Activated naive CD4-positive, alpha-beta T cell treated with anti-CD3 and anti-CD28 coated beads, Interleukin-2, amount 50 U/mL, for 24 hours (primary cell): ENCODE measurements at regions not wholly inside any gene's neighbourhood (a gene's known extent, or its start where the extent isn't known, plus 50 kb on each side); places are given as distances from the start of the nearest gene placed in this dataset.

Experiments used
- H3K27ac Mint-ChIP-seq: one replicate; pipeline ENCODE4 v1.8.0; 2021; ENCODE audit warnings: mild to moderate bottlenecking, mixed read lengths
- H3K27me3 Mint-ChIP-seq: one replicate; pipeline ENCODE4 v1.8.0; 2021; ENCODE audit warnings: mixed read lengths
- H3K36me3 Mint-ChIP-seq: one replicate; pipeline ENCODE4 v1.8.0; 2021; ENCODE audit warnings: mixed read lengths
- H3K4me1 Mint-ChIP-seq: one replicate; pipeline ENCODE4 v1.8.0; 2021; ENCODE audit warnings: mixed read lengths
- H3K4me3 Mint-ChIP-seq: one replicate; pipeline ENCODE4 v1.8.0; 2021; ENCODE audit warnings: mild to moderate bottlenecking, mixed read lengths
- H3K9me3 Mint-ChIP-seq: one replicate; pipeline ENCODE4 v1.8.0; 2021; ENCODE audit warnings: mixed read lengths

DNA sequence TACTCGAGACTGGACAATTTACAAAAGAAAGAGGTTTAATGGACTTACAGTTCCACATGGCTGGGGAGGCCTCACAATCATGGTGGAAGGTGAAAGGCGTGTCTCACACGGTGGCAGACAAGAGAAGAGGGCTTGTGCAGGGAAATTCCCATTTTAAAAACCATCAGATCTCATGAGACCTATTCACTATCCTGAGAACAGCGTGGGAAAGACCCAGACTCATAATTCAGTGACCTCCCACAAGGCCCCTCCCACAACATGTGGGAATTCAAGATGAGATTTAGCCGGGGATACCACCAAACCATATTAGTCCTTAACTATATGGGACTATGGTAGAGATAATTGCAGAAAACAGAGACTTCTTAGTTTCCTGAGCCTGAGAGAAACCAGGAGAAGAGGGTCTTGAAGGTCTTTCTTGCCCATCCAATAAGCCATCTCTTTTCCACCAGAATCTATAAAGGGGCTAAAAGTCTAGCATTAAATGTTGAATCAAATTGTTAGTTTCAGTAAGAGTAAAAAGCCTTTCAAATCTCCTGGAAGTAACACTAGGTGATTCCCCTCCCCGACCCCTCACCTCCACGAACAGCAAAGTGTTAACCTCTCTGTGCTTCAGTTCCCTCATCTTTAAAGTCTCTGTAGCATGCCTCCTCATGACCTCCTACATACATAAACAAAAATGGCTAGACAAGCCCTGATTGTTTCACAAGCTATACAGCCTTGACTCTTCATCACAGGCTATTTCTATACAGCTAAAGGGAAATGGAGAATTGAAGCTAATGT is 259.1 kb downstream of the TMEM167A start:
- no peaks in the 10 kb centered on the region for H3K4me1 Mint-ChIP-seq
- H3K4me3 Mint-ChIP-seq = no peak overlapping the region
- no peaks in the 10 kb centered on the region for H3K36me3 Mint-ChIP-seq
- H3K27ac Mint-ChIP-seq = no peak overlapping the region
- no peaks in the 10 kb centered on the region for H3K9me3 Mint-ChIP-seq
- peaks cover 2% of the 10 kb centered on the region for H3K27me3 Mint-ChIP-seq

DNA sequence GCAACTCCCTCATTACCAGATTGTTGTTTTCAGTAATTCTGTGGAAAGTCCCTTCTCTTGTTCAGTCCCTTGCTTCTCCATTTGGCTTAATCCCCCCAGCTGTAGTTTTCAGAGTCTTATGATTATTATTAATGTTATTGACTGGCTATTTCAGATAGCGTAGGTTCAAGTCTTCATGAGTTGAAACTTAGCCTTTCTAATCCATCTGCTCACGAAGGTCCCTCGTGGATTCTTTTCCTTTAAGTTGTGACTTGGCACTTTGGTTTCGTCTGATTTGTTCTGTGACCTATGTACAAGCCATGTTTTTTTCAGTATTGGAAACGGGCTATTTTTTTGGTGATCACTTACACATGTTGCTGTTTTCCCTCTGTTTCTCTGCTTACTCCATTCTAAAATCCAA is 260.3 kb downstream of the TMEM167A start:
- Mint-ChIP-seq H3K4me1 (no peaks in the 10 kb centered on the region), H3K36me3 (no peaks in the 10 kb centered on the region), H3K4me3 (no peak overlapping the region), H3K27me3 (peaks cover 2% of the 10 kb centered on the region), H3K9me3 (no peaks in the 10 kb centered on the region), H3K27ac (no peak overlapping the region)

DNA sequence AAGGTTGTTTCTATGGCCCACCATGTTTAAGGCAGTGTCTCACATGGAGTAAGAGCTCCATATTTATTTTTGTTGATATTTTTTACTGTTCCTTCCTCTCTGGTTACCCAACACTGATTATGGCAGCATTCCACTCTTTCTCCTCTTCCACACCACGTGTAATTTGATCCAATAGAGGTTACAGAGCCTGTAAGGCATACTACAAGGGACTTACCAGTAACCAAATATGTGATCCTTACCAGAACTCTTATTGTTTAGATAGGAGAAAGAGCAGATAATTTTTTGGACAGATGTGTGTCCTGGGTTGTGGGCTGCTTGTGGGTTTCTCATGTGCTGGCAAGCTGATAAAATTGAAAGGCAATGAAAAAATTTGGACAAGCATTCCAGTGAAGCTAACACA is 261.3 kb downstream of the TMEM167A start:
- H3K36me3 Mint-ChIP-seq = no peaks in the 10 kb centered on the region
- no peak overlapping the region for H3K4me3 Mint-ChIP-seq
- H3K9me3 Mint-ChIP-seq = no peaks in the 10 kb centered on the region
- H3K4me1 Mint-ChIP-seq = no peaks in the 10 kb centered on the region
- H3K27ac Mint-ChIP-seq = no peak overlapping the region
- H3K27me3 Mint-ChIP-seq = peaks cover 2% of the 10 kb centered on the region

DNA sequence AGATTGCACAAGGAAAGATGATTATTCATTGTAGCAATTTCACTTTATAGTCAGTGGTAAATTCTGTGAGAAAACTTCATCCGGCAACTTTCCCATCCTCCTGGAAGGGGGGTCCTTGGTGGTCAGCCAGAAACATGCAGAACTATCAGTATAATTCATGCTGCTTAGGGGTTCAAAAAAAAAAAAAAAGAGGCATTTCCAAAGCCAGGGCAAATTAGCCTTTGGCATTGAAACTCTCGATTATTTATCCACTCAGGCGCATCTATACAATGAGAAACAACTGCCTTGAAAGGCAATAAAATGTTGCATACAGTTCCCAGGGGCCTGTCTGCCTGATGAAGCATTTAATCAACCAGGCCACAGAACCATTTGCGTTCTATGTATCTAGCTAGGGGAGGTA is 263.3 kb downstream of the TMEM167A start:
- H3K36me3 Mint-ChIP-seq = no peaks in the 10 kb centered on the region
- H3K4me3 Mint-ChIP-seq = no peak overlapping the region
- no peaks in the 10 kb centered on the region for H3K4me1 Mint-ChIP-seq
- H3K9me3 Mint-ChIP-seq = no peaks in the 10 kb centered on the region
- H3K27me3 Mint-ChIP-seq = peaks cover 2% of the 10 kb centered on the region
- no peak overlapping the region for H3K27ac Mint-ChIP-seq

DNA sequence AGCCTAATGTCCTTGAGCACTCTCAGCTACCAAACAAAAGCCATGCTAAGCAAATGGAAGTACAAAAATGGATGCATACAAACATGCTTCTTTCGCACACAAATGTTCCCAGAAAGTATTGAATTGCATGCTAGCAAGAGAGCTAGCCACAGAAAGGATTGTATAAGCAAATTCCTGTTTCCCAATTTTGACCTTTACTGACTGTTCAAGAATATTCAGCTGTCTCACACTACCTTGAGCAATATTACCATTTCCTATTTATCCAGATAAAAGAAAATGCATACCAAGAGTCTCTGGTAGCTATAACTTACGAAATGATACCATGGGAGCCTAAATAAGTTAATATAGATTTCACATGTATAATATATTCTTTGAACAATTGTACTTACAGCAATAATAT is 264.6 kb downstream of the TMEM167A start:
- H3K36me3 Mint-ChIP-seq = no peaks in the 10 kb centered on the region
- H3K4me1 Mint-ChIP-seq = no peaks in the 10 kb centered on the region

DNA sequence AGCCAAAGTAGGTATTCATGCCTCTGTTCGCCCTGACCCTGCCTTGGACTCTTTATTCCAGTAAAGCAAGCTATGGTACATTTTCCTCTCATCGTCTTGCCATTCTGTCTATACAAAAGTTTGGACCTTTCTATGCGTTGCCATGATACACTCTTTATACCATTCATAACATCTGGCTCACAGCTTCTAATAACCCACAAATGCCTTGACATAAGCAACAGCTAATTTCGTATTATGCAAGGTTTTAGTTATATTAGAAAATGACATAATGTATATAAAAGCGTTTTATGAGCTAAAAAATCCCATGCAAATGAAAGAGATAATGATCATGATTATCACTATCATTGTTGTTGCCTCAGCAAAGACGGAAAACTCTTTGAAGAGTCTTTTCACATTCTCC is 265.7 kb downstream of the TMEM167A start:
- Mint-ChIP-seq H3K9me3 (no peaks in the 10 kb centered on the region), H3K27me3 (no peaks in the 10 kb centered on the region), H3K27ac (no peak overlapping the region), H3K36me3 (no peaks in the 10 kb centered on the region), H3K4me3 (no peak overlapping the region), H3K4me1 (no peaks in the 10 kb centered on the region)

More for the DNA sequence above, 264.6 kb downstream of the TMEM167A start:
- Mint-ChIP-seq H3K27me3 (no peaks in the 10 kb centered on the region), H3K4me3 (no peak overlapping the region), H3K9me3 (no peaks in the 10 kb centered on the region), H3K27ac (no peak overlapping the region)

DNA sequence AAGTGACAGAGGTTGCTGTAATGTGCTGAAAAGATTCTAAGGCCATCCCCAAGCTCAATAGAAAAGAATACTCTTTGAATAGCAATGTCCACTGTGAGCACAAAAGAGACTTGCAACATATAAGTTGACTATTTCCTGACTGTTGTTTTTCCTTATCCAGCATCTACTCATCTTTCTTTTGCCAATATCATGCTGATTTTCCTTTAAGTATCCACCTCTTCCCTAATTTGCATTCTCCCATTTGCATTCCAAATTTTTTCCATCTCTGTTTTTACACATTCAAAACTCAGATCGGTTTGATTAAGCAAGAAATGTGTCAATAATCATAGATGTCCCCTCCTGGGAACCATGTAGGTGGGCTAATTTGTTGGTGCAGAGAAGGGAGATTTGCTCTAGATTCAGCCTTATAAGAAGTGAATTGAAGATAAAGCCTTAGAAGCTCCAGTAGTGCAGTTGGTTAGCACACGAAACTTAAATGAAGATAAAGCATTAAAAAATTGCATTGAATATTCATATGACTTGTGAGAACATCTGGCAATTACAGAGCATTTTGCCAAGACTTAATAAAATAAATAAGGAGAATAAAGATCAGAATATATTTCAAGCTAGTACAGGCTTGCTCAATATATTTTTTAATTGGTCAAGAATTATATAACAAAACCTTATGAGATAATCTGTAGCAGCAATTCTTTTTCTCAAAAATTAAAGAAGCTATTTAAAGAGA is 267.6 kb downstream of the TMEM167A start:
- no peaks in the 10 kb centered on the region for H3K9me3 Mint-ChIP-seq
- no peaks in the 10 kb centered on the region for H3K27me3 Mint-ChIP-seq
- no peak overlapping the region for H3K27ac Mint-ChIP-seq
- no peaks in the 10 kb centered on the region for H3K36me3 Mint-ChIP-seq
- H3K4me1 Mint-ChIP-seq = no peaks in the 10 kb centered on the region
- no peak overlapping the region for H3K4me3 Mint-ChIP-seq

DNA sequence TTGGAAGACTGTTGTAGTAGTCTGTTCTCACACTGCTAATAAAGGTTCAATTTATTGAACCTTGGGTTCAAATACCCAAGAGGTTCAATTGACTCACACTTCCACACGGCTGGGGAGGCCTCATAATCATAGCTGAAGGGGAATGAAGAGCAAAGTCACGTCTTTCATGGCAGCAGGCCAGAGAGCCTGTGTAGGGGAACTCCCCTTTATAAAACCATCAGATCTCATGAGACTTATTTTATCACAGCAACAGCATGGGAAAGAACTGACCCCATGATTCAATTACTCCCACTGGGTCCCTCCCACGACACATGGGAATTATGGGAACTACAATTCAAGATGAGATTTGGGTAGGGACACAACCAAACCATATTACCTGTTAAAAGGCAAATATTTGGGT is 268.2 kb downstream of the TMEM167A start:
- Mint-ChIP-seq H3K36me3 (no peaks in the 10 kb centered on the region), H3K4me1 (no peaks in the 10 kb centered on the region), H3K27ac (no peak overlapping the region), H3K9me3 (no peaks in the 10 kb centered on the region), H3K27me3 (no peaks in the 10 kb centered on the region), H3K4me3 (no peak overlapping the region)

DNA sequence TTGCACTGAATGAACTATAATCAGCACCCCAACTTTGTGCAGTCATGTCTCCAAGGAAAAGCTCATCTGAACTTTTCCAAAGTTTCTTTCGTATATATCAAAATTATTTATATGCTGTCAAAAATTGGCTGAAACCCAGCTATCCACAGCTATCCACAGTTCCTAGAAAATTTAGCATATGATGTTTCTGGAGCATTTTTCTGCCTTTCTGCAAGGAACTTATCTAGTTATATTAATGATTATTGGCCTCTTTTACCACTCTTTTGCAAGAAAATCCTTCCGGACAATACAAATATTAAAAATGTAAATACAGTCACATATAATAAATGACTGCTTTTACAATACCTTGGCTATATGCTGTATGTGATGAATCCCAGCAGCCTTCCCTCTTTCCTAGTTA is 270.2 kb downstream of the TMEM167A start:
- Mint-ChIP-seq H3K27ac (no peak overlapping the region), H3K27me3 (no peaks in the 10 kb centered on the region), H3K4me3 (no peak overlapping the region), H3K9me3 (no peaks in the 10 kb centered on the region), H3K36me3 (no peaks in the 10 kb centered on the region), H3K4me1 (no peaks in the 10 kb centered on the region)

DNA sequence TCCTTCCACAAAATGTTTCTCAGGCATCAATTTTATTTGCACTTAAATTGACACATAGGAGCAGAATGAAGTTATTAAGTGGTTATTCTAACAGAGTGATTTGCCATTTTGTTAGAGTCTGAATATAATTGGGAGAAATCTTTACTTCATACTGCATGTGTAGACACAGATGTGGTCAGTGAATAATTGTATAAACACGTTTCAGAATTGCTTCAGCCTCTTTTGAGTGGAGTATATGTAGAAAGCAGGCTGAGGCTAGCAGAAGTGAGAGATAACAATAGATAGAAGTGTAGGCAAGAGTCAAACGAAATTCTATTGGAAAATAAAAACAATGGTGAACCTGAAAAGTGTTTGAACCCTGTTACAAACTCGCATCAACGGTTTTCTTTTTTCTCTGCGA is 270.7 kb downstream of the TMEM167A start:
- Mint-ChIP-seq H3K27ac (no peak overlapping the region), H3K9me3 (no peaks in the 10 kb centered on the region), H3K4me1 (no peaks in the 10 kb centered on the region), H3K4me3 (no peak overlapping the region), H3K36me3 (no peaks in the 10 kb centered on the region), H3K27me3 (no peaks in the 10 kb centered on the region)

DNA sequence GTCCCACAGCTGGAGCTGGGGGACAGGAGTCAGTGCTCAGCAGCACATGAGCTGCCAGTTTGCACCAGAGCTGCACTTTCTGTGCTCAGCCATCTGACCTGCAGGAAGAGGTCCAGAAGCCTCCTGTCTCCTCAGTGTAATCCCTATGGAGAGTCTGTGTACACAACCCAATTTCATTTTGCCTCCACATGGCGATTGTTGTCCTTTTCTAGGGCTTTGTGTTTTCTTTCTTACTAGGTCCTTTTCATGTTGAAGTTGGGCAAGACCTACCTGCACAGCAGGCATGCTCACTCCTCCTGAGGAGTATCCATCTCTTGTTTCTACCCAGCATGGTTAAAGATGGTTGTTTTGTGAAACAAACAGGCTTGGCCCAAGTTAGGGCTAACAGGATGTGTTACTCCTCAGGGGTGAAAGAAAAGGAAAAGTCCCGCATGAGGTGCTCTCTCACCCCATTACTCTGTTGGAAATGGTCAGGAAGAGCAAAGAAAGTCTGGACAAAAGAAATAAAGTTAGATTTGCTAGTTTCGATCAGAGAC is 273.0 kb downstream of the TMEM167A start:
- Mint-ChIP-seq H3K4me1 (no peaks in the 10 kb centered on the region), H3K27me3 (no peaks in the 10 kb centered on the region), H3K27ac (no peak overlapping the region), H3K9me3 (no peaks in the 10 kb centered on the region), H3K36me3 (no peaks in the 10 kb centered on the region), H3K4me3 (no peak overlapping the region)

DNA sequence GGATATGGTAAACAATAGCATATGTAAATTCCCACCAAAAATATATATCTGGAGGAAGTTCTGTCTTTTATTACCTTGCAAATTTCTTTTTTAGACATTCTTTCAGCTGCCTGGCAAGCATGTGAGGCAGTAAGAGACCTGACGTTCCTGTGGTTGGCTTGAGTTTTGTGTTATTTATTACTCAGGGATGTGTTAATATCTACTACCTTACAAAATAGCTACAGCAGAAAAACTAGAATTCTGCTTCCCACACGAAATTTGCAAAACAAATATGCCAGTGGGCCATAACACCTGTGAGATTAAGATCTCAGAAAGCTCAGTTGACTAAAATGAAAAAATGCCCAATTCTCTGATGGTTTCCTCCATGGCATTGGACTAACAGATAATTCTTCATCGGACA is 274.2 kb downstream of the TMEM167A start:
- no peaks in the 10 kb centered on the region for H3K36me3 Mint-ChIP-seq
- H3K27me3 Mint-ChIP-seq = peaks cover 1% of the 10 kb centered on the region
- H3K4me1 Mint-ChIP-seq = no peaks in the 10 kb centered on the region
- no peaks in the 10 kb centered on the region for H3K9me3 Mint-ChIP-seq
- no peak overlapping the region for H3K4me3 Mint-ChIP-seq
- no peak overlapping the region for H3K27ac Mint-ChIP-seq

DNA sequence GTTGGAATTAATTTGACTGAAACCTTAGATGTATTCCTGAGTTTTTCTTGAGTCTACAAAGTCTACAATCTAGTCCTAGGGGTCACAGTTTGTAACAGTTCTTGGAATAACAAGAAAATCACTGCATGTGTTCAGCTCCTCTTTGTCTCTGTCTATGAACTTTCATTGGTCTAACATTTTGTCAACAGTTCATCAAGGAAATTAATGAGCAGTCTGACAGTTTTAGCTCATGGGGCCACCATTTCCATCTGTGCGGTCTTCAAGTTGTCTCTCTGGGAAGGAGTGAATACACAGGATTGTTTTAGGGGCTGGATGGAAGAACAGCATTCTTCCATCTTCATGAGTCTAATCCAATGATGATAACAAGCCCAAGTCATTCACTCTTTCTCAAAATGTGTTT is 276.4 kb downstream of the TMEM167A start:
- Mint-ChIP-seq H3K4me3 (no peak overlapping the region), H3K9me3 (no peaks in the 10 kb centered on the region), H3K27me3 (peaks cover 1% of the 10 kb centered on the region), H3K4me1 (no peaks in the 10 kb centered on the region), H3K36me3 (no peaks in the 10 kb centered on the region), H3K27ac (peak overlapping the region; percentile 2)

DNA sequence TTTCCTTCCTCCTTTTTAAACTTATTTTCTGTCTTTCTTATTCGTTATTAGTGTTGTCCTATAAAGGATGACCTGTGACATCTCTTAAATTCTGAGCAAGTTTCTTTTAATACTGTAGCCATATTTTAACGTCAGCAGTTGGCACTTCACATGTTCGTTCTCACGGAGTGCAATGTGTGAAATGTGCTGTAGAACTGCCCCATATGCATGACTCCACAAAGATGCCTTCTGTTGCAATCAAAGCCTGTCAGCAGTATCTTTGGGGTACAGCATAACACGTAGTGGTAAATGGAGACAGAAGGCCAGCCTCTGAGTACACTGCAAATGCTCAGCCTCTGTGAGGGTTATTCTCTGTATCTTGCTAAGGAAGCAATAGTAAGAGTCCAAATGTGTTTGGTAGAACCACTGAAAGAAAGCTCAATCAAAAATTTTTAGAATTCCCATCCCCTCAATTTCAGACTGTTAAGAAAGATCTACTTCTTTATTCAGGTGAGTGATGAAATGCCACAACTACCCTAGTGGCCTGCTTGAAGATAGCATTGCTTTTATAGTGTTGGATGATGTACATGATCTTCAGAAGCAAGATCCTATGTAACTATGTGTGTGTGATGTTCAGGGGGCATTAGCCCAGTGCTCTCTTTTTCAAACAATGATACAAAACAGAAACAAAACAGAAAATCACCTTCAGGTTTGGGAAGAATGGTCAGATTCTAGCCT is 277.7 kb downstream of the TMEM167A start:
- Mint-ChIP-seq H3K9me3 (no peaks in the 10 kb centered on the region), H3K36me3 (no peaks in the 10 kb centered on the region)

DNA sequence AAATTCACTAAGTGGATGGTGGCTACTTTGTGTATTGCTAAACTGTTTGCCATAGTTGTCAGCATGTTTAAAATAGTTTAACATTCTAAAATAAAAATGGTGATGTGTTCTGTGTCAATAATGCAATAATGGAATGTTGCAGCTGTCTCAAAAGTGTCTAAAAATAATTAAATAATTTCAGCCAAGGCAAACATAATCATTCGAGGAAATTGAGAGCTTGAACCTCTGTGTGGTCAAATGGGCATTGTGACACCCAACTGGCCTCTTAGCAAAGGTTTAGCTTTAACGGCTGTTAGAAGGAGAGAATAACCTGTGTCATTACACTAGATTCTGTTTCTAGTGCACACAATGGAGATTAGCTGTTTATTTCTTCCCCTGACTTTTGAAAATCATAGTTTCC is 278.5 kb downstream of the TMEM167A start:
- no peaks in the 10 kb centered on the region for H3K9me3 Mint-ChIP-seq
- H3K36me3 Mint-ChIP-seq = no peaks in the 10 kb centered on the region

More for the DNA sequence above, 277.7 kb downstream of the TMEM167A start:
- Mint-ChIP-seq H3K27me3 (peaks cover 1% of the 10 kb centered on the region), H3K4me3 (no peak overlapping the region), H3K27ac (no peak overlapping the region), H3K4me1 (no peaks in the 10 kb centered on the region)

More for the DNA sequence above, 278.5 kb downstream of the TMEM167A start:
- no peaks in the 10 kb centered on the region for H3K4me1 Mint-ChIP-seq
- H3K4me3 Mint-ChIP-seq = no peak overlapping the region
- H3K27ac Mint-ChIP-seq = no peak overlapping the region
- peaks cover 1% of the 10 kb centered on the region for H3K27me3 Mint-ChIP-seq
